GM13977 (cell line): ENCODE measurements at regions not wholly inside any gene's neighbourhood (a gene's known extent, or its start where the extent isn't known, plus 50 kb on each side); places are given as distances from the start of the nearest gene placed in this dataset.
"Not testable (repeated sequence)": the region's sequence is repeated elsewhere in the genome, so short reads cannot be mapped to it uniquely, and the experiment has no call there.

Experiments used
- DNase-seq: peaks from one replicate; pipeline ENCODE4 v3.0.0; 2012; ENCODE audit warnings: low spot score
- in situ Hi-C: fragments of 300-500 bp; cut with MboI; formaldehyde crosslinking; loops from one replicate; pipeline ENCODE4 v1.12.0; 2022; ENCODE audit warnings: low sequenced_read_pairs, low pct_unique_long_range_greater_than_20kb, mixed read lengths, inconsistent platforms; ENCODE audit not compliant: unreplicated experiment
- TF ChIP-seq, protein P1 (sequence below): IDR thresholded peaks from 2 replicates; pipeline ENCODE4 v1.5.1; 2012; ENCODE audit warnings: mild to moderate bottlenecking, control low read depth; ENCODE audit not compliant: insufficient read depth; ENCODE audit errors: extremely low read depth, missing control alignments

DNA sequence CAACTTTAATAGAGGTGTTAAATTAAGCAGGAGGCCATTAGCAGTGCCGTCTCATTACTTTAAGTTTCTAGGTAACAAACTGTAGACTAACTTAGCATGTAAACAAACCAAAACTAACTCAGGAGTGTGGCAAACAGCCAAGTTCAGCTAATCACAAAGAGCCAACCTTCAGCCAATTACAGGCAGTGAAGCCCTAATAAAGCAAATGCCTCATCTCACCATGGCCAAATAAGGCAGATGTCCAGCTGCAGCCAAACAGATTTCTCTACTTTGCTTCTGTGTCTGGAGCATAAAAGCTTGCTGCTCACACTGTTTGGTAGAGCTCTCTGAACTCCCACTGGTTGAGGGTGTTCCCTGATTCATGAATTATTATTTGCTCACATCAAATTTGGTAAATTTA, 835.4 kb upstream of the GBE1 start:
- no peak for DNase-seq
- in situ Hi-C loops, result no loop called here
- TF ChIP-seq, protein P1, sequence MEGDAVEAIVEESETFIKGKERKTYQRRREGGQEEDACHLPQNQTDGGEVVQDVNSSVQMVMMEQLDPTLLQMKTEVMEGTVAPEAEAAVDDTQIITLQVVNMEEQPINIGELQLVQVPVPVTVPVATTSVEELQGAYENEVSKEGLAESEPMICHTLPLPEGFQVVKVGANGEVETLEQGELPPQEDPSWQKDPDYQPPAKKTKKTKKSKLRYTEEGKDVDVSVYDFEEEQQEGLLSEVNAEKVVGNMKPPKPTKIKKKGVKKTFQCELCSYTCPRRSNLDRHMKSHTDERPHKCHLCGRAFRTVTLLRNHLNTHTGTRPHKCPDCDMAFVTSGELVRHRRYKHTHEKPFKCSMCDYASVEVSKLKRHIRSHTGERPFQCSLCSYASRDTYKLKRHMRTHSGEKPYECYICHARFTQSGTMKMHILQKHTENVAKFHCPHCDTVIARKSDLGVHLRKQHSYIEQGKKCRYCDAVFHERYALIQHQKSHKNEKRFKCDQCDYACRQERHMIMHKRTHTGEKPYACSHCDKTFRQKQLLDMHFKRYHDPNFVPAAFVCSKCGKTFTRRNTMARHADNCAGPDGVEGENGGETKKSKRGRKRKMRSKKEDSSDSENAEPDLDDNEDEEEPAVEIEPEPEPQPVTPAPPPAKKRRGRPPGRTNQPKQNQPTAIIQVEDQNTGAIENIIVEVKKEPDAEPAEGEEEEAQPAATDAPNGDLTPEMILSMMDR, result no peak

DNA sequence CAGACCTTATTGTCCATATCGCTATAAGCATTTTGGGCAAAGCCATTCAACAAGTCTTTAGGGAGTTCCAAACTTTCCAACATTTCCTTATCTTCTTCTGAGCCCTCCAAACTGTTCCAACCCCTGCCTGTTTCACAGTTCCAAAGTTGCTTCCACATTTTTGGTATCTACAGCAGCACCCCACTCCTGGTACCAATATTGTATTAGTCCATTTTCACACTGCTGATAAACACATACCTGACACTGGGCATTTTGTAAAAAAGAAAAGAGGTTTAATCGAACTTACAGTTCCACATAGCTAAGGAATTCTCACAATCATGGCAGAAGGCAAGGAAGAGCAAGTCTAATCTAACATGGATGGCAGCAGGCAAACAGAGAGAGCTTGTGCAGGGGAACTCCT, 834.1 kb upstream of the GBE1 start:
- DNase-seq, result no peak
- TF ChIP-seq, protein P1, result no peak
- in situ Hi-C loops, result no loop called here

GRCh38 chr3:82587174-82587573, 825.7 kb upstream of the GBE1 start:
- TF ChIP-seq, protein P1, result no peak
- DNase-seq, result no peak
- in situ Hi-C loops, result no loop called here

DNA sequence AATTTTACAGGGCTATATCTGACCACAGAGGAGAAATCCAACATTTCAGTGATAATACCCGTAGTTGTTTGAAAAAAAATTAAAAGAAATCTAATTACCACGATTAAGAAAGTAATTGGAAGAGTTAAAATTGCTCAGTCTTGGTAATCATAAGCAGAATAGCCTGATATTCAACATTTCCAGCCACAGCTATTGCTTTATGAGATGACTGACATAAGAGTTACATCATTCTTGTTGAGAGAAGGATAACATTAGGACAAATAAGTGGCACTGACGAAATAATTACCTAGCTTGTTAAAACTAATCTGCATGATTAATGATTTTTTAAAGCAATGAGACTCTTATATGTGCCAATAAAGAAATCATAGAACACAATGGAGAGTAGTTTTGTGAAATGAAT, 825.0 kb upstream of the GBE1 start:
- in situ Hi-C loops, result no loop called here
- TF ChIP-seq, protein P1, result no peak
- no peak for DNase-seq

DNA sequence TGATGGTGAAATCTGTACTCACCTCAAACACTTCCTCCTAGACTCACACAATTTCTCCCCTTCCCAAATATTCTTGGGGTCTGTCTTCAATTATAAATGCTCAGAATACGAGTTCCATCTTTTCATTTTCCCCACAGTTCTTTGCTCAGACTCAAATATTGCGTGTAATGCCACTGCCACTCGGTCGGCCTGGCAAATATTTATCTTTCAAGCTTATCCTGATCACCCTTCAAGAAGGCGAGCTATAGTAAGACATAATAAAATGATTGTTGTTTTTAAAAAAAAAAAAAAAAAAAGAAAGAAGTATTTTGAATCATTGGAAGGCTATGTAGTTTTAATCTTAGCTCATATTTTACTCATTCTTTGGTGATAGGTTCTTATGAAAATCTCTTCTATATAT, 824.6 kb upstream of the GBE1 start:
- DNase-seq, in situ Hi-C loops: not testable (repeated sequence)

GRCh38 chr3:82585591-82585990, 824.1 kb upstream of the GBE1 start:
- in situ Hi-C loops, DNase-seq: not testable (repeated sequence)

DNA sequence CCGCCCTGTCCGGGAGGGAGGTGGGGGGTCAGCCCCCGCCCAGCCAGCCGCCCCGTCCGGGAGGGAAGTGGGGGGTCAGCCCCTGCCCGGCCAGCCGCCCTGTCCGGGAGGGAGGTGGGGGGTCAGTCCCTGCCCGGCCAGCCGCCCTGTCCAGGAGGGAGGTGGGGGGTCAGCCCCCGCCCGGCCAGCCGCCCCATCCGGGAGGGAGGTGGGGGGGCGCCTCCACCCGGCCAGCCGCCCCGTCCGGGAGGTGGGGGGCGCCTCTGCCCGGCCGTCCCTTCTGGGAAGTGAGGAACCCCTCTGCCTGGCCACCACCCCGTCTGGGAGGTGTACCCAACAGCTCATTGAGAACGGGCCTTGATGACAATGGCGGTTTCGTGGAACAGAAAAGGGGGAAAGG, 823.4 kb upstream of the GBE1 start:
- in situ Hi-C loops, DNase-seq: not testable (repeated sequence)

GRCh38 chr3:82584415-82584814, 823.0 kb upstream of the GBE1 start:
- DNase-seq, in situ Hi-C loops: not testable (repeated sequence)

DNA sequence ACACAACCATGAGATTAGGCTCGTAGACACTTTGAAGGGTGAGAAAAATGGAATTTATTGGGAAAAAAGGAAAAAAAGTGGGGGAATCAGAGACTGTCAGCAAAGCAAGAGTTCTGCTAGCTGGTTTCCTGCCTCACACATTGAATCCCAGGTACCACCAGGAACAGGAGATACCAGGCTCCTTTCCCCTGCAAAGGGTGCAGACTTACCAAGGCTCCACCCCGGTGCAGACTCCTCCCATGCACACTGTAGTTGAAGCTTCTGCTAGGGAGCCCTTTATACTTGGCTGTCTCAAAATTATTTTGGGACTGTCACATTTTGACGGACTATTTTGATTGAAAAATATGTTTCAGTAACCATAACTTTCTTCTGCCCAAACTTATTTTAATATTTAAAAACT, 819.9 kb upstream of the GBE1 start:
- TF ChIP-seq, protein P1, result no peak
- no peak for DNase-seq
- in situ Hi-C loops, result no loop called here
